ENCODE measurements at regions not wholly inside any gene's neighbourhood (a gene's known extent, or its start where the extent isn't known, plus 50 kb on each side); places are given as distances from the start of the nearest gene placed in this dataset.
A peak's percentile ranks its signal among the peaks of the same experiment; 100 is the strongest.

GRCh38 chr3:94249491-94250079 lies 186.7 kb downstream of the NSUN3 start:
- Histone ChIP-seq H3K27me3 (no peaks in the 10 kb centered on the region), H3K36me3 (no peaks in the 10 kb centered on the region), H3K9me3 (no peaks in the 10 kb centered on the region), H3K4me3 (no peak overlapping the region)
- DNase-seq: peak; percentile 57

GRCh38 chr3:94251566-94251965 lies 188.7 kb downstream of the NSUN3 start:
- DNase-seq: no peak
- Histone ChIP-seq H3K27me3 (no peaks in the 10 kb centered on the region), H3K4me3 (no peak overlapping the region), H3K9me3 (no peaks in the 10 kb centered on the region), H3K36me3 (no peaks in the 10 kb centered on the region)

GRCh38 chr3:94252316-94252715 lies 189.5 kb downstream of the NSUN3 start:
- H3K9me3 ChIP-seq: no peaks in the 10 kb centered on the region
- H3K36me3 ChIP-seq: no peaks in the 10 kb centered on the region
- H3K4me3 ChIP-seq: no peak overlapping the region
- DNase-seq: no peak
- H3K27me3 ChIP-seq: no peaks in the 10 kb centered on the region

GRCh38 chr3:94256888-94257813 lies 194.3 kb downstream of the NSUN3 start:
- no peaks in the 10 kb centered on the region for H3K9me3 ChIP-seq
- no peaks in the 10 kb centered on the region for H3K36me3 ChIP-seq
- no peak for DNase-seq

GRCh38 chr3:94258851-94259250 lies 196.0 kb downstream of the NSUN3 start:
- Histone ChIP-seq H3K27me3 (no peaks in the 10 kb centered on the region), H3K36me3 (no peaks in the 10 kb centered on the region), H3K9me3 (no peaks in the 10 kb centered on the region), H3K4me3 (no peak overlapping the region)
- no peak for DNase-seq

More at GRCh38 chr3:94256888-94257813, 194.3 kb downstream of the NSUN3 start:
- H3K4me3 ChIP-seq: no peak overlapping the region
- H3K27me3 ChIP-seq: no peaks in the 10 kb centered on the region

- Histone ChIP-seq H3K36me3 (no peaks in the 10 kb centered on the region), H3K27me3 (no peaks in the 10 kb centered on the region), H3K4me3 (no peak overlapping the region), H3K9me3 (no peaks in the 10 kb centered on the region)
- DNase-seq: no peak
Observed at GRCh38 chr3:94259291-94259690, 196.4 kb downstream of the NSUN3 start.

- no peak for DNase-seq
- Histone ChIP-seq H3K27me3 (no peaks in the 10 kb centered on the region), H3K4me3 (no peak overlapping the region), H3K36me3 (no peaks in the 10 kb centered on the region), H3K9me3 (no peaks in the 10 kb centered on the region)
Observed at GRCh38 chr3:94269763-94270162, 206.9 kb downstream of the NSUN3 start.

- no peaks in the 10 kb centered on the region for H3K9me3 ChIP-seq
- no peak overlapping the region for H3K4me3 ChIP-seq
- H3K36me3 ChIP-seq: no peaks in the 10 kb centered on the region
- DNase-seq: no peak
- no peaks in the 10 kb centered on the region for H3K27me3 ChIP-seq
Observed at GRCh38 chr3:94272016-94272415, 209.2 kb downstream of the NSUN3 start.

- DNase-seq: no peak
Observed at GRCh38 chr3:94280958-94281357, 218.1 kb downstream of the NSUN3 start.

GRCh38 chr3:94285872-94286271 lies 223.0 kb downstream of the NSUN3 start:
- DNase-seq: no peak
- H3K9me3 ChIP-seq: no peaks in the 10 kb centered on the region
- H3K4me3 ChIP-seq: no peak overlapping the region
- H3K27me3 ChIP-seq: no peaks in the 10 kb centered on the region
- no peaks in the 10 kb centered on the region for H3K36me3 ChIP-seq

More at GRCh38 chr3:94280958-94281357, 218.1 kb downstream of the NSUN3 start:
- Histone ChIP-seq H3K4me3 (no peak overlapping the region), H3K9me3 (no peaks in the 10 kb centered on the region), H3K36me3 (no peaks in the 10 kb centered on the region), H3K27me3 (no peaks in the 10 kb centered on the region)

- no peak overlapping the region for H3K4me3 ChIP-seq
- no peak for DNase-seq
- H3K9me3 ChIP-seq: peaks cover 6% of the 10 kb centered on the region
- no peaks in the 10 kb centered on the region for H3K36me3 ChIP-seq
- H3K27me3 ChIP-seq: no peaks in the 10 kb centered on the region
Observed at GRCh38 chr3:94291686-94292085, 228.8 kb downstream of the NSUN3 start.

GRCh38 chr3:94292151-94292550 lies 229.3 kb downstream of the NSUN3 start:
- no peaks in the 10 kb centered on the region for H3K36me3 ChIP-seq
- H3K4me3 ChIP-seq: no peak overlapping the region
- H3K27me3 ChIP-seq: no peaks in the 10 kb centered on the region
- peaks cover 6% of the 10 kb centered on the region for H3K9me3 ChIP-seq
- no peak for DNase-seq

GRCh38 chr3:94293793-94294195 lies 230.9 kb downstream of the NSUN3 start:
- Histone ChIP-seq H3K36me3 (no peaks in the 10 kb centered on the region), H3K4me3 (no peak overlapping the region), H3K27me3 (no peaks in the 10 kb centered on the region), H3K9me3 (peaks cover 6% of the 10 kb centered on the region)
- peak; percentile 59 for DNase-seq

- Histone ChIP-seq H3K9me3 (peaks cover 6% of the 10 kb centered on the region), H3K4me3 (no peak overlapping the region), H3K27me3 (no peaks in the 10 kb centered on the region), H3K36me3 (no peaks in the 10 kb centered on the region)
- no peak for DNase-seq
Observed at GRCh38 chr3:94294806-94295205, 231.9 kb downstream of the NSUN3 start.

- Histone ChIP-seq H3K27me3 (no peaks in the 10 kb centered on the region), H3K4me3 (no peak overlapping the region), H3K36me3 (no peaks in the 10 kb centered on the region), H3K9me3 (no peaks in the 10 kb centered on the region)
- no peak for DNase-seq
Observed at GRCh38 chr3:94299716-94300115, 236.9 kb downstream of the NSUN3 start.

GRCh38 chr3:94301366-94301765 lies 238.5 kb downstream of the NSUN3 start:
- Histone ChIP-seq H3K9me3 (no peaks in the 10 kb centered on the region), H3K4me3 (no peak overlapping the region), H3K27me3 (no peaks in the 10 kb centered on the region), H3K36me3 (no peaks in the 10 kb centered on the region)
- peak; percentile 71 for DNase-seq

GRCh38 chr3:94303266-94303665 lies 240.4 kb downstream of the NSUN3 start:
- no peak for DNase-seq
- H3K9me3 ChIP-seq: peaks cover 2% of the 10 kb centered on the region; the same call in 1 of the 2 replicates
- H3K4me3 ChIP-seq: no peak overlapping the region
- H3K36me3 ChIP-seq: no peaks in the 10 kb centered on the region
- no peaks in the 10 kb centered on the region for H3K27me3 ChIP-seq

GRCh38 chr3:94303897-94304296 lies 241.0 kb downstream of the NSUN3 start:
- Histone ChIP-seq H3K27me3 (no peaks in the 10 kb centered on the region), H3K4me3 (no peak overlapping the region), H3K36me3 (no peaks in the 10 kb centered on the region), H3K9me3 (peaks cover 2% of the 10 kb centered on the region; the same call in 1 of the 2 replicates)
- peak; percentile 89 for DNase-seq
